ENCODE measurements at regions not wholly inside any gene's neighbourhood (a gene's known extent, or its start where the extent isn't known, plus 50 kb on each side); places are given as distances from the start of the nearest gene placed in this dataset.
"Not testable (repeated sequence)": the region's sequence is repeated elsewhere in the genome, so short reads cannot be mapped to it uniquely, and the experiment has no call there.

- Mint-ChIP-seq H3K4me1 (ENCODE audit: low read depth) (peaks cover 90% of the 10 kb centered on the region), H3K27ac (peak overlapping the region; percentile 93), H3K27me3 (no peaks in the 10 kb centered on the region), H3K36me3 (peaks cover 13% of the 10 kb centered on the region), H3K4me3 (peak overlapping the region; percentile 21), H3K9me3 (peaks cover 5% of the 10 kb centered on the region)
- intact Hi-C loops (cut with micrococcal nuclease), result loop anchor here (1.0 to 10.0 kb wide), 6 partner anchors 17 to 1351 kb away; partner anchors contain the start of gene EPC2
- DNase-seq, result no peak
- ChIA-PET CTCF (interaction anchor here (1.2 to 1.7 kb wide), 3 partner anchors 34 to 1233 kb away, joined by 3 to 6 read pairs (median 5); no protein-coding TSS in a partner anchor), POLR2A (interaction anchor here (0.6 to 1.0 kb wide), 3 partner anchors 34 to 112 kb away, joined by 3 to 4 read pairs (median 3); no protein-coding TSS in a partner anchor)
These were observed 550.6 kb upstream of the ACVR2A start for GRCh38 chr2:147293991-147294824.

- Mint-ChIP-seq H3K9me3 (peaks cover 10% of the 10 kb centered on the region), H3K4me3 (no peak overlapping the region), H3K36me3 (peaks cover 13% of the 10 kb centered on the region), H3K27ac (peak overlapping the region; percentile 59), H3K4me1 (ENCODE audit: low read depth) (peaks cover 45% of the 10 kb centered on the region), H3K27me3 (no peaks in the 10 kb centered on the region)
- POLR2A ChIA-PET, result no interaction called here
- CTCF ChIA-PET, result interaction anchor here (0.8 to 1.0 kb wide), 2 partner anchors 44 to 623 kb away, joined by 3 to 5 read pairs; no protein-coding TSS in a partner anchor
- peak; percentile 41 for DNase-seq
- intact Hi-C loops (cut with micrococcal nuclease), result loop anchor here (1.0 to 2.0 kb wide), 6 partner anchors 9 to 623 kb away; partner anchors contain the start of gene ACVR2A
These were observed 556.7 kb upstream of the ACVR2A start for GRCh38 chr2:147288131-147288530.

GRCh38 chr2:147275943-147276342 lies 568.9 kb upstream of the ACVR2A start:
- peaks cover 2% of the 10 kb centered on the region for H3K4me1 Mint-ChIP-seq (ENCODE audit: low read depth)
- H3K27ac Mint-ChIP-seq, result no peak overlapping the region
- no peaks in the 10 kb centered on the region for H3K9me3 Mint-ChIP-seq
- ChIA-PET CTCF (no interaction called here), POLR2A (no interaction called here)
- DNase-seq, result no peak
- no peaks in the 10 kb centered on the region for H3K36me3 Mint-ChIP-seq
- intact Hi-C loops (cut with micrococcal nuclease), result no loop called here
- no peaks in the 10 kb centered on the region for H3K27me3 Mint-ChIP-seq
- H3K4me3 Mint-ChIP-seq, result no peak overlapping the region

GRCh38 chr2:147273628-147274027 lies 571.2 kb upstream of the ACVR2A start:
- Mint-ChIP-seq H3K4me1 (ENCODE audit: low read depth) (peaks cover 2% of the 10 kb centered on the region), H3K4me3 (no peak overlapping the region), H3K27me3 (no peaks in the 10 kb centered on the region), H3K9me3 (peaks cover 18% of the 10 kb centered on the region), H3K36me3 (peaks cover 11% of the 10 kb centered on the region), H3K27ac (no peak overlapping the region)
- ChIA-PET CTCF (no interaction called here), POLR2A (no interaction called here)
- DNase-seq, result no peak
- intact Hi-C loops (cut with micrococcal nuclease), result no loop called here

GRCh38 chr2:147273106-147273505 lies 571.7 kb upstream of the ACVR2A start:
- CTCF ChIA-PET, result no interaction called here
- H3K4me1 Mint-ChIP-seq (ENCODE audit: low read depth), result peaks cover 2% of the 10 kb centered on the region
- DNase-seq, result no peak

GRCh38 chr2:147269581-147269980 lies 575.2 kb upstream of the ACVR2A start:
- POLR2A ChIA-PET; H3K27me3 Mint-ChIP-seq; intact Hi-C loops (cut with micrococcal nuclease); H3K27ac Mint-ChIP-seq; DNase-seq; CTCF ChIA-PET; H3K4me3 Mint-ChIP-seq; H3K4me1 Mint-ChIP-seq (ENCODE audit: low read depth): not testable (repeated sequence)
- H3K9me3 Mint-ChIP-seq, result peaks cover 29% of the 10 kb centered on the region
- H3K36me3 Mint-ChIP-seq, result peaks cover 22% of the 10 kb centered on the region

More at GRCh38 chr2:147273106-147273505, 571.7 kb upstream of the ACVR2A start:
- no peaks in the 10 kb centered on the region for H3K27me3 Mint-ChIP-seq
- no peak overlapping the region for H3K4me3 Mint-ChIP-seq
- intact Hi-C loops (cut with micrococcal nuclease), result no loop called here
- POLR2A ChIA-PET, result no interaction called here
- peaks cover 21% of the 10 kb centered on the region for H3K9me3 Mint-ChIP-seq
- no peak overlapping the region for H3K27ac Mint-ChIP-seq
- H3K36me3 Mint-ChIP-seq, result peaks cover 12% of the 10 kb centered on the region

- Mint-ChIP-seq H3K4me3 (no peak overlapping the region), H3K36me3 (peaks cover 11% of the 10 kb centered on the region), H3K4me1 (ENCODE audit: low read depth) (no peaks in the 10 kb centered on the region), H3K27me3 (no peaks in the 10 kb centered on the region), H3K9me3 (peaks cover 20% of the 10 kb centered on the region), H3K27ac (no peak overlapping the region)
- DNase-seq, result no peak
- CTCF ChIA-PET, result no interaction called here
- POLR2A ChIA-PET, result no interaction called here
- intact Hi-C loops (cut with micrococcal nuclease), result no loop called here
These were observed 584.6 kb upstream of the ACVR2A start for GRCh38 chr2:147260241-147260640.

GRCh38 chr2:147255812-147256211 lies 589.0 kb upstream of the ACVR2A start:
- POLR2A ChIA-PET, result no interaction called here
- no peaks in the 10 kb centered on the region for H3K27me3 Mint-ChIP-seq
- intact Hi-C loops (cut with micrococcal nuclease), result no loop called here
- H3K9me3 Mint-ChIP-seq, result peaks cover 7% of the 10 kb centered on the region
- DNase-seq, result no peak
- H3K4me1 Mint-ChIP-seq (ENCODE audit: low read depth), result no peaks in the 10 kb centered on the region
- CTCF ChIA-PET, result no interaction called here
- no peak overlapping the region for H3K4me3 Mint-ChIP-seq
- no peaks in the 10 kb centered on the region for H3K36me3 Mint-ChIP-seq
- no peak overlapping the region for H3K27ac Mint-ChIP-seq

GRCh38 chr2:147250652-147251356 lies 594.0 kb upstream of the ACVR2A start:
- Mint-ChIP-seq H3K9me3 (peaks cover 7% of the 10 kb centered on the region), H3K4me1 (ENCODE audit: low read depth) (no peaks in the 10 kb centered on the region), H3K36me3 (no peaks in the 10 kb centered on the region), H3K4me3 (no peak overlapping the region), H3K27me3 (no peaks in the 10 kb centered on the region), H3K27ac (no peak overlapping the region)
- CTCF ChIA-PET, result no interaction called here
- DNase-seq, result no peak
- POLR2A ChIA-PET, result no interaction called here
- intact Hi-C loops (cut with micrococcal nuclease), result no loop called here

- H3K4me3 Mint-ChIP-seq, result no peak overlapping the region
- no peak for DNase-seq
- no peaks in the 10 kb centered on the region for H3K27me3 Mint-ChIP-seq
- ChIA-PET POLR2A (no interaction called here), CTCF (no interaction called here)
- H3K36me3 Mint-ChIP-seq, result no peaks in the 10 kb centered on the region
- H3K27ac Mint-ChIP-seq, result no peak overlapping the region
- H3K4me1 Mint-ChIP-seq (ENCODE audit: low read depth), result no peaks in the 10 kb centered on the region
- intact Hi-C loops (cut with micrococcal nuclease), result no loop called here
- H3K9me3 Mint-ChIP-seq, result peaks cover 4% of the 10 kb centered on the region
These were observed 597.1 kb upstream of the ACVR2A start for GRCh38 chr2:147247749-147248148.

GRCh38 chr2:147242445-147242844 lies 602.4 kb upstream of the ACVR2A start:
- no peaks in the 10 kb centered on the region for H3K36me3 Mint-ChIP-seq
- peaks cover 3% of the 10 kb centered on the region for H3K9me3 Mint-ChIP-seq
- CTCF ChIA-PET, result no interaction called here
- POLR2A ChIA-PET, result no interaction called here
- H3K27me3 Mint-ChIP-seq, result no peaks in the 10 kb centered on the region
- no peak overlapping the region for H3K27ac Mint-ChIP-seq
- H3K4me3 Mint-ChIP-seq, result no peak overlapping the region
- intact Hi-C loops (cut with micrococcal nuclease), result no loop called here
- no peak for DNase-seq
- no peaks in the 10 kb centered on the region for H3K4me1 Mint-ChIP-seq (ENCODE audit: low read depth)

GRCh38 chr2:147236601-147237000 lies 608.2 kb upstream of the ACVR2A start:
- no peak for DNase-seq
- Mint-ChIP-seq H3K27ac (no peak overlapping the region), H3K36me3 (no peaks in the 10 kb centered on the region), H3K4me1 (ENCODE audit: low read depth) (peaks cover 3% of the 10 kb centered on the region), H3K4me3 (no peak overlapping the region), H3K9me3 (peaks cover 3% of the 10 kb centered on the region), H3K27me3 (no peaks in the 10 kb centered on the region)
- intact Hi-C loops (cut with micrococcal nuclease), result no loop called here
- CTCF ChIA-PET, result no interaction called here
- POLR2A ChIA-PET, result no interaction called here
